AG04449 (cell line): ENCODE measurements at regions not wholly inside any gene's neighbourhood (a gene's known extent, or its start where the extent isn't known, plus 50 kb on each side); places are given as distances from the start of the nearest gene placed in this dataset.

Experiments used
- CTCF ChIA-PET: fragments of 350-600 bp; formaldehyde crosslinking; extraction: SDS; loops from one replicate; lab custom pipeline; 2021; ENCODE audit warnings: antibody characterized with exemption; lab: Yijun Ruan, JAX
- POLR2A ChIA-PET: fragments of 400-600, 350-600 bp; formaldehyde crosslinking; extraction: SDS; loops from one replicate; lab custom pipeline; 2020; ENCODE audit warnings: antibody characterized with exemption, inconsistent platforms; lab: Yijun Ruan, JAX
- DNase-seq: peaks from one replicate; pipeline ENCODE4 v3.0.0-alpha.2; 2010; ENCODE audit warnings: low read depth, low spot score
- H3K4me3 ChIP-seq: 2 replicates; pipeline ENCODE4 v1.5.1; 2011; ENCODE audit warnings: low read depth, mild to moderate bottlenecking, control low read depth, low read length
- CTCF ChIP-seq: IDR thresholded peaks from one replicate; pipeline ENCODE4 v1.5.1; 2011; ENCODE audit warnings: mild to moderate bottlenecking, moderate library complexity, low read length, control low read depth, inconsistent platforms; ENCODE audit not compliant: insufficient read depth; ENCODE audit errors: missing control alignments

GRCh38 chr2:236814593-236814992 is 245.0 kb downstream of the ACKR3 start:
- ChIA-PET CTCF (no interaction called here), POLR2A (no interaction called here)
- no peak for DNase-seq
- no peak overlapping the region for H3K4me3 ChIP-seq
- TF ChIP-seq CTCF = no peak

- no peak for DNase-seq
Measured at GRCh38 chr2:236815746-236816145, 246.1 kb downstream of the ACKR3 start.

GRCh38 chr2:236816197-236817170 is 246.9 kb downstream of the ACKR3 start:
- no peak for DNase-seq
- no peak overlapping the region for H3K4me3 ChIP-seq
- CTCF ChIA-PET = no interaction called here
- POLR2A ChIA-PET = no interaction called here
- no peak for TF ChIP-seq CTCF

More at GRCh38 chr2:236815746-236816145, 246.1 kb downstream of the ACKR3 start:
- H3K4me3 ChIP-seq = no peak overlapping the region
- CTCF ChIA-PET = no interaction called here
- TF ChIP-seq CTCF = no peak
- POLR2A ChIA-PET = no interaction called here

GRCh38 chr2:236818281-236819045 is 248.8 kb downstream of the ACKR3 start:
- CTCF ChIA-PET = no interaction called here
- no peak overlapping the region for H3K4me3 ChIP-seq
- no peak for DNase-seq
- POLR2A ChIA-PET = no interaction called here
- TF ChIP-seq CTCF = no peak

- DNase-seq = no peak
- POLR2A ChIA-PET = no interaction called here
- CTCF ChIA-PET = no interaction called here
- no peak overlapping the region for H3K4me3 ChIP-seq
- TF ChIP-seq CTCF = no peak
Measured at GRCh38 chr2:236819275-236820002, 249.8 kb downstream of the ACKR3 start.
